ENCODE measurements at regions not wholly inside any gene's neighbourhood (a gene's known extent, or its start where the extent isn't known, plus 50 kb on each side); places are given as distances from the start of the nearest gene placed in this dataset.

GRCh38 chrX:115367951-115368350 is 78.4 kb downstream of the LUZP4 start:
- Histone ChIP-seq H3K9me3 (ENCODE audit: control insufficient read depth in 4 of 4, low read length in 3 of 4) (no peaks in the 10 kb centered on the region), H3K36me3 (ENCODE audit: control insufficient read depth in 4 of 4, insufficient read depth in 3 of 4, low read depth in 1 of 4, low read length in 3 of 4) (no peaks in the 10 kb centered on the region), H3K27me3 (ENCODE audit: control insufficient read depth in 4 of 4, insufficient read depth in 4 of 4, low read length in 3 of 4) (peaks cover 0 to 4% (median 0%) of the 10 kb centered on the region in 4 donors), H3K4me3 (ENCODE audit: low read depth in 1 of 3, low read length in 3 of 3) (no peak overlapping the region), H3K27ac (ENCODE audit: low read depth in 1 of 2, low read length in 2 of 2) (no peak overlapping the region), H3K9ac (ENCODE audit: low read depth in 1 of 2, low read length in 2 of 2) (no peak overlapping the region), H3K4me1 (ENCODE audit: control insufficient read depth in 4 of 4, insufficient read depth in 4 of 4, low read length in 3 of 4) (no peaks in the 10 kb centered on the region)
- WGBS, result 83% methylated on average over 2 of the region's 2 CpGs
- TF ChIP-seq CTCF (IDR thresholded peaks at IDR 0.05; ENCODE audit: low read depth, low read length, missing input control), result no peak
- no peak for TF ChIP-seq YY1 (IDR thresholded peaks at IDR 0.05)
- TF ChIP-seq, protein P1, sequence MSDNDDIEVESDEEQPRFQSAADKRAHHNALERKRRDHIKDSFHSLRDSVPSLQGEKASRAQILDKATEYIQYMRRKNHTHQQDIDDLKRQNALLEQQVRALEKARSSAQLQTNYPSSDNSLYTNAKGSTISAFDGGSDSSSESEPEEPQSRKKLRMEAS (IDR thresholded peaks at IDR 0.05), result no peak
- no peak for TF ChIP-seq JUND (IDR thresholded peaks at IDR 0.05)
- TF ChIP-seq ZBTB33 (IDR thresholded peaks at IDR 0.05), result no peak
- TF ChIP-seq HNF4G (IDR thresholded peaks at IDR 0.05), result no peak
- TF ChIP-seq HNF4A (conservative IDR thresholded peaks at IDR 0.05), result no peak
- TF ChIP-seq NR2F2 (IDR thresholded peaks at IDR 0.05), result no peak
- TF ChIP-seq RAD21 (IDR thresholded peaks at IDR 0.05), result no peak
- no peak for TF ChIP-seq GABPA (IDR thresholded peaks at IDR 0.05 in 1 of 2, conservative IDR thresholded peaks at IDR 0.05 in 1 of 2)
- no peak for TF ChIP-seq ATF3 (IDR thresholded peaks at IDR 0.05)
- TF ChIP-seq TAF1 (conservative IDR thresholded peaks at IDR 0.05), result no peak
- no peak for TF ChIP-seq FOXA1 (IDR thresholded peaks at IDR 0.05)
- DNase-seq (ENCODE audit: low spot score), result no peak

DNA sequence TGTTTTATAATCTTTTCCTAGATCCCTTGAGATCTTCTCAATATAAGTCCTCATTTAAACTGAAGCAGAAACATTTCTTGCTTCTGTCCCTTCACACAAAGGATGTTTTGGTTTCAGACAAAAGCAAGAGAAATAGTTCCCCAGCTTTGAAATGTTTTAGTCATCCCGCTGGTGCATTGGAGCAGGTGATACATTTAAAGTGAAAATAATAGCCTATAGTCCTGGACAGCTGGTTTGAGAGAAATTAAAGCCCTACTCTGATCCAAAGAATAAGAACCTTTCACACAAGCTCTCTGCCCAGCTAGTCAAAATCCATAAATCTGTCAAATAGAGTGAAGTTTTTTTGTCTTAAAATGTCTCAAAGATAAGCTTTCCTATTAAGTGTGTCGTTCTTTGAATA is 79.4 kb downstream of the LUZP4 start:
- WGBS, result 92% methylated on average over 2 of the region's 2 CpGs
- H3K27me3 ChIP-seq (ENCODE audit: control insufficient read depth in 4 of 4, insufficient read depth in 4 of 4, low read length in 3 of 4), result peaks cover 0 to 4% (median 0%) of the 10 kb centered on the region in 4 donors
- no peaks in the 10 kb centered on the region for H3K4me1 ChIP-seq (ENCODE audit: control insufficient read depth in 4 of 4, insufficient read depth in 4 of 4, low read length in 3 of 4)
- H3K9ac ChIP-seq (ENCODE audit: low read depth in 1 of 2, low read length in 2 of 2), result no peak overlapping the region
- TF ChIP-seq, protein P1 (IDR thresholded peaks at IDR 0.05), result no peak
- TF ChIP-seq FOXA1 (IDR thresholded peaks at IDR 0.05) (no peak), SP1 (IDR thresholded peaks at IDR 0.05) (no peak), EGR1 (IDR thresholded peaks at IDR 0.05; ENCODE audit: low read depth in 2 of 2) (no peak), CTCF (IDR thresholded peaks at IDR 0.05; ENCODE audit: low read depth, low read length, missing input control) (no peak), RAD21 (IDR thresholded peaks at IDR 0.05) (no peak), HNF4A (conservative IDR thresholded peaks at IDR 0.05) (no peak), HNF4G (IDR thresholded peaks at IDR 0.05) (no peak), GABPA (IDR thresholded peaks at IDR 0.05 in 1 of 2, conservative IDR thresholded peaks at IDR 0.05 in 1 of 2) (no peak), JUND (IDR thresholded peaks at IDR 0.05) (no peak), TAF1 (conservative IDR thresholded peaks at IDR 0.05) (no peak), ZBTB33 (IDR thresholded peaks at IDR 0.05) (no peak), YY1 (IDR thresholded peaks at IDR 0.05) (no peak), RXRA (IDR thresholded peaks at IDR 0.05) (no peak), NR2F2 (IDR thresholded peaks at IDR 0.05) (no peak)
- no peak overlapping the region for H3K4me3 ChIP-seq (ENCODE audit: low read depth in 1 of 3, low read length in 3 of 3)
- H3K27ac ChIP-seq (ENCODE audit: low read depth in 1 of 2, low read length in 2 of 2), result no peak overlapping the region
- DNase-seq (ENCODE audit: low spot score), result no peak
- H3K9me3 ChIP-seq (ENCODE audit: control insufficient read depth in 4 of 4, low read length in 3 of 4), result no peaks in the 10 kb centered on the region
- no peaks in the 10 kb centered on the region for H3K36me3 ChIP-seq (ENCODE audit: control insufficient read depth in 4 of 4, insufficient read depth in 3 of 4, low read depth in 1 of 4, low read length in 3 of 4)
